Activated naive CD8-positive, alpha-beta T cell treated with anti-CD3 and anti-CD28 coated beads, Interleukin-2, amount 50 U/mL, for 16 hours (primary cell): ENCODE measurements at regions not wholly inside any gene's neighbourhood (a gene's known extent, or its start where the extent isn't known, plus 50 kb on each side); places are given as distances from the start of the nearest gene placed in this dataset.
"Not testable (repeated sequence)": the region's sequence is repeated elsewhere in the genome, so short reads cannot be mapped to it uniquely, and the experiment has no call there.

ENCODE experiments used
- DNase-seq: peaks from one replicate; pipeline ENCODE4 v3.0.0-alpha.2; 2020; ENCODE audit warnings: low read depth, low spot score

- no peak for DNase-seq
These were observed 109.5 kb upstream of the ADRA1D start for GRCh38 chr20:4358552-4358951.

- DNase-seq, result no peak
These were observed 103.3 kb upstream of the ADRA1D start for GRCh38 chr20:4352348-4352747.

GRCh38 chr20:4350096-4350495 lies 101.0 kb upstream of the ADRA1D start:
- no peak for DNase-seq

- no peak for DNase-seq
These were observed 95.6 kb upstream of the ADRA1D start for GRCh38 chr20:4344670-4345069.

GRCh38 chr20:4342609-4343008 lies 93.5 kb upstream of the ADRA1D start:
- no peak for DNase-seq

- DNase-seq, result no peak
These were observed 92.9 kb upstream of the ADRA1D start for GRCh38 chr20:4341804-4342485.

- DNase-seq, result no peak
These were observed 86.6 kb upstream of the ADRA1D start for GRCh38 chr20:4335722-4336121.

GRCh38 chr20:4332121-4332860 lies 83.2 kb upstream of the ADRA1D start:
- no peak for DNase-seq

GRCh38 chr20:4330011-4330410 lies 80.9 kb upstream of the ADRA1D start:
- no peak for DNase-seq

GRCh38 chr20:4329232-4329631 lies 80.1 kb upstream of the ADRA1D start:
- no peak for DNase-seq

- DNase-seq, result no peak
These were observed 79.5 kb upstream of the ADRA1D start for GRCh38 chr20:4328541-4328940.

GRCh38 chr20:4327956-4328355 lies 78.9 kb upstream of the ADRA1D start:
- DNase-seq, result no peak

- no peak for DNase-seq
These were observed 77.3 kb upstream of the ADRA1D start for GRCh38 chr20:4326195-4327065.

- DNase-seq, result no peak
These were observed 76.6 kb upstream of the ADRA1D start for GRCh38 chr20:4325548-4326187.

- no peak for DNase-seq
These were observed 75.6 kb upstream of the ADRA1D start for GRCh38 chr20:4324611-4325243.

GRCh38 chr20:4322499-4322898 lies 73.4 kb upstream of the ADRA1D start:
- no peak for DNase-seq

- no peak for DNase-seq
These were observed 71.2 kb upstream of the ADRA1D start for GRCh38 chr20:4320291-4320690.

- no peak for DNase-seq
These were observed 69.8 kb upstream of the ADRA1D start for GRCh38 chr20:4318891-4319290.

GRCh38 chr20:4310616-4311015 lies 61.5 kb upstream of the ADRA1D start:
- DNase-seq, result not testable (repeated sequence)

GRCh38 chr20:4306206-4306605 lies 57.1 kb upstream of the ADRA1D start:
- DNase-seq, result no peak

GRCh38 chr20:4305091-4305490 lies 56.0 kb upstream of the ADRA1D start:
- no peak for DNase-seq
